ENCODE measurements at regions not wholly inside any gene's neighbourhood (a gene's known extent, or its start where the extent isn't known, plus 50 kb on each side); places are given as distances from the start of the nearest gene placed in this dataset.

DNA sequence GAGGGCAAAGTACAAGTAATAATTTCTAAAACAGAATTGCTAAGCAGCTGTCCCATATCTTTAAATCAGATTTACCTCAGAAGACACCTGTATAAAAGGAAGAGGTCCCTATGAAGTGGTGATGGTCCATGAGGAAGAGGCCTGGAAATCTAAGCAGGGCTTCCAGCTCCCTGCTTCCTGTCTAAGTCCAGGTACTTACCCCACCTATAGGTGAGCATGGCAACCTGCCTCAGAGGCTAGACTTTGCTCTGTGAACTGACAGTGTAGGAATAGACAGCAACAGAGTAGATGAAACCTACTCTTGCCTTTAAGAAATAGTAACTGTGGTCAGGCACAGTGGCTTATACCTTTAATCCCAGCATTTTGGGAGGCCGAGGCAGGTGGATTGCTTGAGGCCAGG lies 55.8 kb upstream of the ARRDC3 start:
- H3K36me3 ChIP-seq (ENCODE audit: insufficient read depth in 1 of 2, low read depth in 1 of 2) = no peaks in the 10 kb centered on the region
- no peaks in the 10 kb centered on the region for H3K27me3 ChIP-seq (ENCODE audit: insufficient read depth in 3 of 3, low read length in 2 of 3)
- TF ChIP-seq, protein P1, sequence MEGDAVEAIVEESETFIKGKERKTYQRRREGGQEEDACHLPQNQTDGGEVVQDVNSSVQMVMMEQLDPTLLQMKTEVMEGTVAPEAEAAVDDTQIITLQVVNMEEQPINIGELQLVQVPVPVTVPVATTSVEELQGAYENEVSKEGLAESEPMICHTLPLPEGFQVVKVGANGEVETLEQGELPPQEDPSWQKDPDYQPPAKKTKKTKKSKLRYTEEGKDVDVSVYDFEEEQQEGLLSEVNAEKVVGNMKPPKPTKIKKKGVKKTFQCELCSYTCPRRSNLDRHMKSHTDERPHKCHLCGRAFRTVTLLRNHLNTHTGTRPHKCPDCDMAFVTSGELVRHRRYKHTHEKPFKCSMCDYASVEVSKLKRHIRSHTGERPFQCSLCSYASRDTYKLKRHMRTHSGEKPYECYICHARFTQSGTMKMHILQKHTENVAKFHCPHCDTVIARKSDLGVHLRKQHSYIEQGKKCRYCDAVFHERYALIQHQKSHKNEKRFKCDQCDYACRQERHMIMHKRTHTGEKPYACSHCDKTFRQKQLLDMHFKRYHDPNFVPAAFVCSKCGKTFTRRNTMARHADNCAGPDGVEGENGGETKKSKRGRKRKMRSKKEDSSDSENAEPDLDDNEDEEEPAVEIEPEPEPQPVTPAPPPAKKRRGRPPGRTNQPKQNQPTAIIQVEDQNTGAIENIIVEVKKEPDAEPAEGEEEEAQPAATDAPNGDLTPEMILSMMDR (IDR thresholded peaks at IDR 0.05) = no peak
- intact Hi-C loops (cut with DNase I) = no loop called here
- DNase-seq (no peak), ATAC-seq (no peak)
- no peak overlapping the region for H3K4me3 ChIP-seq
- no peaks in the 10 kb centered on the region for H3K4me1 ChIP-seq
- no peaks in the 10 kb centered on the region for H3K9me3 ChIP-seq
- WGBS, 3 donors = 94 to 100% (median 94%) methylated on average over 1 of the region's 1 CpG
- H3K27ac ChIP-seq = no peak overlapping the region

GRCh38 chr5:91436241-91436640 lies 53.1 kb upstream of the ARRDC3 start:
- ATAC-seq = no peak
- no peak for DNase-seq
- Histone ChIP-seq H3K27ac (no peak overlapping the region), H3K36me3 (ENCODE audit: insufficient read depth in 1 of 2, low read depth in 1 of 2) (no peaks in the 10 kb centered on the region), H3K4me1 (no peaks in the 10 kb centered on the region), H3K4me3 (no peak overlapping the region), H3K27me3 (ENCODE audit: insufficient read depth in 3 of 3, low read length in 2 of 3) (no peaks in the 10 kb centered on the region), H3K9me3 (no peaks in the 10 kb centered on the region)
- TF ChIP-seq, protein P1 (IDR thresholded peaks at IDR 0.05) = no peak
- 78 to 86% (median 79%) methylated on average over 3 of the region's 3 CpGs for WGBS, 3 donors
- intact Hi-C loops (cut with DNase I) = no loop called here

- Histone ChIP-seq H3K27ac (no peak overlapping the region), H3K4me1 (no peaks in the 10 kb centered on the region), H3K27me3 (ENCODE audit: insufficient read depth in 3 of 3, low read length in 2 of 3) (no peaks in the 10 kb centered on the region), H3K36me3 (ENCODE audit: insufficient read depth in 1 of 2, low read depth in 1 of 2) (no peaks in the 10 kb centered on the region), H3K4me3 (no peak overlapping the region), H3K9me3 (no peaks in the 10 kb centered on the region)
- intact Hi-C loops (cut with DNase I) = no loop called here
- no peak for DNase-seq
- ATAC-seq = no peak
- TF ChIP-seq, protein P1 (IDR thresholded peaks at IDR 0.05) = no peak
These were observed 51.2 kb upstream of the ARRDC3 start for GRCh38 chr5:91434348-91434747.

DNA sequence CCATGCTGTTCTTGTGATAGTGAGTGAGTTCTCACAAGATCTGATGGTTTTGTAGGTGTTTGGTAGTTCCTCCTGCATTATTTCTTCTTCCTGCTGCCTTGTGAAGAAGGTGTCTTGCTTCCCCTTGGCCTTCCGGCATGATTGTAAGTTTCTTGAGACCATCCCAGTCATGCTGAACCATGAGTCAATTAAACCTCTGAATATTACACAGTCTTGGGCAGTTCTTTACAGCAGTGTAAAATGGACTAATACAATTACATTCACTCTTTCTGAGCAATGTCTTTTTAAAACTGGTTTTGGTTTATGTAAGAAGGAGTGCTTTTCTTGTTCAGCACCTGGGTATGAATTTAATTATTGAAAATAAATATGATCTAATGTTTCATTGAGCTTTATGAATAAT lies 50.7 kb upstream of the ARRDC3 start:
- Histone ChIP-seq H3K4me1 (no peaks in the 10 kb centered on the region), H3K27ac (no peak overlapping the region), H3K36me3 (ENCODE audit: insufficient read depth in 1 of 2, low read depth in 1 of 2) (no peaks in the 10 kb centered on the region), H3K4me3 (no peak overlapping the region), H3K27me3 (ENCODE audit: insufficient read depth in 3 of 3, low read length in 2 of 3) (no peaks in the 10 kb centered on the region), H3K9me3 (no peaks in the 10 kb centered on the region)
- ATAC-seq (no peak), DNase-seq (no peak)
- TF ChIP-seq, protein P1 (IDR thresholded peaks at IDR 0.05) = no peak
- intact Hi-C loops (cut with DNase I) = no loop called here
- 94 to 97% (median 97%) methylated on average over 1 of the region's 1 CpG for WGBS, 3 donors
